HG02623 (cell line): ENCODE measurements at regions not wholly inside any gene's neighbourhood (a gene's known extent, or its start where the extent isn't known, plus 50 kb on each side); places are given as distances from the start of the nearest gene placed in this dataset.
"Not testable (repeated sequence)": the region's sequence is repeated elsewhere in the genome, so short reads cannot be mapped to it uniquely, and the experiment has no call there.

Experiments used
- ATAC-seq: cut with Tn5 transposase; IDR thresholded peaks from one replicate; pipeline ENCODE4 v1.9.1; 2021; ENCODE audit warnings: moderate library complexity; ENCODE audit not compliant: unreplicated experiment

- no peak for ATAC-seq
Measured at GRCh38 chr3:150329408-150329807, 78.7 kb upstream of the TSC22D2 start.

GRCh38 chr3:150328654-150329040, 79.5 kb upstream of the TSC22D2 start:
- no peak for ATAC-seq

GRCh38 chr3:150327678-150328653, 80.1 kb upstream of the TSC22D2 start:
- ATAC-seq: no peak

GRCh38 chr3:150324788-150325187, 83.3 kb upstream of the TSC22D2 start:
- no peak for ATAC-seq

- ATAC-seq: no peak
Measured at GRCh38 chr3:150324245-150324644, 83.9 kb upstream of the TSC22D2 start.

GRCh38 chr3:150323770-150324169, 84.3 kb upstream of the TSC22D2 start:
- ATAC-seq: no peak

- not testable (repeated sequence) for ATAC-seq
Measured at GRCh38 chr3:150323091-150323490, 85.0 kb upstream of the TSC22D2 start.

GRCh38 chr3:150320971-150321370, 87.1 kb upstream of the TSC22D2 start:
- not testable (repeated sequence) for ATAC-seq

GRCh38 chr3:150319900-150320299, 88.2 kb upstream of the TSC22D2 start:
- ATAC-seq: no peak

GRCh38 chr3:150317469-150317868, 90.6 kb upstream of the TSC22D2 start:
- ATAC-seq: no peak

GRCh38 chr3:150315721-150316120, 92.4 kb upstream of the TSC22D2 start:
- ATAC-seq: no peak

GRCh38 chr3:150314248-150315004, 93.7 kb upstream of the TSC22D2 start:
- ATAC-seq: no peak

- no peak for ATAC-seq
Measured at GRCh38 chr3:150312018-150312657, 96.0 kb upstream of the TSC22D2 start.

- ATAC-seq: no peak
Measured at GRCh38 chr3:150311156-150311555, 96.9 kb upstream of the TSC22D2 start.

- no peak for ATAC-seq
Measured at GRCh38 chr3:150309557-150309956, 98.5 kb upstream of the TSC22D2 start.

GRCh38 chr3:150309257-150309542, 98.9 kb upstream of the TSC22D2 start:
- ATAC-seq: no peak

GRCh38 chr3:150308481-150309256, 99.4 kb upstream of the TSC22D2 start:
- ATAC-seq: no peak

- no peak for ATAC-seq
Measured at GRCh38 chr3:150308037-150308319, 100.1 kb upstream of the TSC22D2 start.

GRCh38 chr3:150307311-150308036, 100.6 kb upstream of the TSC22D2 start:
- ATAC-seq: no peak

GRCh38 chr3:150306906-150307305, 101.2 kb upstream of the TSC22D2 start:
- no peak for ATAC-seq
